Natural killer cell (primary cell): ENCODE measurements at regions not wholly inside any gene's neighbourhood (a gene's known extent, or its start where the extent isn't known, plus 50 kb on each side); places are given as distances from the start of the nearest gene placed in this dataset.

Experiments used
- ATAC-seq, 3 donors: fragments of 150-1000 bp in 2 of 3; fragments of 200-7000 bp in 1 of 3; cut with Tn5 transposase; 1 replicate in 1 of 3; 2 replicates in 2 of 3; pipeline ENCODE4 v1.10.0; 2021; ENCODE audit warnings: mild to moderate bottlenecking in 2 of 3, moderate library complexity in 2 of 3
- DNase-seq, 2 donors: peaks; one replicate each; pipeline versions ENCODE4 v3.0.0 to v3.0.0-alpha.2; 2013 to 2021; ENCODE audit warnings: mixed read lengths in 1 of 2
- H3K27ac ChIP-seq: one replicate; pipeline ENCODE4 v1.5.1; 2013; ENCODE audit warnings: mild to moderate bottlenecking, low read length
- H3K27me3 ChIP-seq: one replicate; pipeline ENCODE4 v1.6.1; 2013; ENCODE audit warnings: low read length; ENCODE audit not compliant: control insufficient read depth, insufficient read depth
- H3K36me3 ChIP-seq: one replicate; pipeline ENCODE4 v1.6.1; 2013; ENCODE audit warnings: low read length; ENCODE audit not compliant: control insufficient read depth, insufficient read depth
- H3K4me1 ChIP-seq: one replicate; pipeline ENCODE4 v1.6.1; 2013; ENCODE audit warnings: low read length; ENCODE audit not compliant: control insufficient read depth, insufficient read depth
- H3K4me3 ChIP-seq: one replicate; pipeline ENCODE4 v1.5.1; 2013; ENCODE audit warnings: low read length
- H3K9me3 ChIP-seq: one replicate; pipeline ENCODE4 v1.6.1; 2013; ENCODE audit warnings: low read length; ENCODE audit not compliant: control insufficient read depth, insufficient read depth
- H3K27ac Mint-ChIP-seq, 2 donors: one replicate each; pipeline ENCODE4 v1.8.0; 2022; ENCODE audit warnings: mild to moderate bottlenecking in 2 of 2, mixed read lengths in 2 of 2, moderate library complexity in 1 of 2
- H3K27me3 Mint-ChIP-seq, 2 donors: one replicate each; pipeline ENCODE4 v1.8.0; 2022; ENCODE audit warnings: low read depth in 2 of 2, mixed read lengths in 2 of 2
- H3K36me3 Mint-ChIP-seq: one replicate; pipeline ENCODE4 v1.8.0; 2022; ENCODE audit warnings: mixed read lengths
- H3K4me1 Mint-ChIP-seq, 2 donors: one replicate each; pipeline ENCODE4 v1.8.0; 2022; ENCODE audit warnings: mixed read lengths in 2 of 2
- H3K4me3 Mint-ChIP-seq: one replicate; pipeline ENCODE4 v1.8.0; 2022; ENCODE audit warnings: mild to moderate bottlenecking, moderate library complexity, mixed read lengths
- H3K9me3 Mint-ChIP-seq, 2 donors: one replicate each; pipeline ENCODE4 v1.8.0; 2022; ENCODE audit warnings: mixed read lengths in 2 of 2
- WGBS: methylation state at CpG from one replicate; pipeline ENCODE4 v1.1.7; 2013; ENCODE audit warnings: missing lambda C conversion rate; ENCODE audit not compliant: insufficient coverage; 5-methylcytosine and 5-hydroxymethylcytosine counted together
- intact Hi-C: fragments of 100-400 bp; cut with micrococcal nuclease; formaldehyde crosslinking; loops from one replicate; pipeline ENCODE4 v1.14.2; 2022
- TF ChIP-seq, protein P1 (sequence below): fragments of 200-600 bp; IDR thresholded peaks from one replicate; pipeline ENCODE4 v1.8.0; 2022; ENCODE audit warnings: antibody characterized with exemption

DNA sequence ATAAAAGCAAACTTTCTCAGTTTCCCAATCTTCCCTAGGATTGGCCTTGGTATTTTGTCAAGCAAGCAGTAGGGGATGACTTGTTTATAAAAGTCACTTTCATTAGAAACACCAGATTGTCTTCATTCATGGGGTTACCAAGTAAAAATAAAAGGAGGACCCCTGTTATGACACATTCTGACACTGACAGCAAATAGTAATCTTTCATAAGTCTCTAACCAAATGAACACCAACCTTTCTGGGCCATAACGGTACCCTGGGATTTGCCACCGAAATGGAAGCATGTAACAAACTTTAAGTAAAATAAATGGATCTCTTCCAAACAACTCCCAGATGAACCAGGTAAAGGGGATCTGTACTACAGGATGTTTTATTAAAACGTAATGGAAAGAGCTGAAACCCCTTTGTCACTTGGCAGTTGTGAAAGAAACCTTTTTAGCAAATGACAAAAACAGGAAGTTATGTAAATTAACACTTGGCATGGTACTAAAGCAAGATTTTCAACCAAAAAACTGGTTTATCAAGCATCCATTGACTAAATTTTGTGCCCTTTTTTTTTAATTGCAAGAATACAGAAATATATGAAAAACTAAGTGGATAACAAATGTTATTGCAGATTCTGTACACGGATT, 335.6 kb downstream of the RBM26 start:
- no peak for DNase-seq
- Histone ChIP-seq H3K9me3 (no peaks in the 10 kb centered on the region), H3K4me1 (no peaks in the 10 kb centered on the region), H3K4me3 (no peak overlapping the region), H3K36me3 (no peaks in the 10 kb centered on the region), H3K27me3 (no peaks in the 10 kb centered on the region), H3K27ac (no peak overlapping the region)
- intact Hi-C loops, result no loop called here
- WGBS, result 60% methylated on average over 2 of the region's 4 CpGs
- no peaks in the 10 kb centered on the region for H3K4me1 Mint-ChIP-seq
- H3K27ac Mint-ChIP-seq, result no peak overlapping the region
- peaks cover 5% of the 10 kb centered on the region in 2 donors for H3K9me3 Mint-ChIP-seq
- H3K27me3 Mint-ChIP-seq, result no peaks in the 10 kb centered on the region
- TF ChIP-seq, protein P1, sequence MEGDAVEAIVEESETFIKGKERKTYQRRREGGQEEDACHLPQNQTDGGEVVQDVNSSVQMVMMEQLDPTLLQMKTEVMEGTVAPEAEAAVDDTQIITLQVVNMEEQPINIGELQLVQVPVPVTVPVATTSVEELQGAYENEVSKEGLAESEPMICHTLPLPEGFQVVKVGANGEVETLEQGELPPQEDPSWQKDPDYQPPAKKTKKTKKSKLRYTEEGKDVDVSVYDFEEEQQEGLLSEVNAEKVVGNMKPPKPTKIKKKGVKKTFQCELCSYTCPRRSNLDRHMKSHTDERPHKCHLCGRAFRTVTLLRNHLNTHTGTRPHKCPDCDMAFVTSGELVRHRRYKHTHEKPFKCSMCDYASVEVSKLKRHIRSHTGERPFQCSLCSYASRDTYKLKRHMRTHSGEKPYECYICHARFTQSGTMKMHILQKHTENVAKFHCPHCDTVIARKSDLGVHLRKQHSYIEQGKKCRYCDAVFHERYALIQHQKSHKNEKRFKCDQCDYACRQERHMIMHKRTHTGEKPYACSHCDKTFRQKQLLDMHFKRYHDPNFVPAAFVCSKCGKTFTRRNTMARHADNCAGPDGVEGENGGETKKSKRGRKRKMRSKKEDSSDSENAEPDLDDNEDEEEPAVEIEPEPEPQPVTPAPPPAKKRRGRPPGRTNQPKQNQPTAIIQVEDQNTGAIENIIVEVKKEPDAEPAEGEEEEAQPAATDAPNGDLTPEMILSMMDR, result no peak
- no peak for ATAC-seq
- no peak overlapping the region for H3K4me3 Mint-ChIP-seq
- H3K36me3 Mint-ChIP-seq, result no peaks in the 10 kb centered on the region

DNA sequence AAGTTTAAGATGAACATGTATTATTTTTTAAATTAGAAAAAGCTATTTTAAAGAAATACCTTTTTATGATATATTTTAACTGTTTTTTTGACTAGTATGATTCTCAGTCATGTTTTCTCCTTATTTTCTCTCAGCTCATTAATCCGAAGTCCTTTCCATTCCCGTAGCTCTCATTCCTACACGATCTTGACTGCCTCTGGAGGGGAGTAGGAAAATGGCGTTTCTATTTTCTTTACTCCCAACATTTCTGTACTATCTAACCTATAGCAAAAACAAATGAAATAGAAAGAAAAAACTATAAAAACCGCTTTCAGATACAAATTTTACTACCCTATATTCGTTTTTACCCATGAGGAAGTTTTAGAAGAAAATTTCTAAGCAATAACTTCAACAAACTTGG, 343.8 kb downstream of the RBM26 start:
- Histone ChIP-seq H3K36me3 (no peaks in the 10 kb centered on the region), H3K4me1 (no peaks in the 10 kb centered on the region), H3K27ac (no peak overlapping the region), H3K9me3 (no peaks in the 10 kb centered on the region), H3K27me3 (no peaks in the 10 kb centered on the region), H3K4me3 (no peak overlapping the region)
- intact Hi-C loops, result no loop called here
- Mint-ChIP-seq H3K9me3 (no peaks in the 10 kb centered on the region), H3K36me3 (no peaks in the 10 kb centered on the region), H3K27ac (no peak overlapping the region), H3K4me1 (no peaks in the 10 kb centered on the region), H3K27me3 (no peaks in the 10 kb centered on the region), H3K4me3 (no peak overlapping the region)
- no CpG with 5 or more reads among the region's 6 CpGs for WGBS
- no peak for ATAC-seq
- TF ChIP-seq, protein P1, result no peak
- no peak for DNase-seq

DNA sequence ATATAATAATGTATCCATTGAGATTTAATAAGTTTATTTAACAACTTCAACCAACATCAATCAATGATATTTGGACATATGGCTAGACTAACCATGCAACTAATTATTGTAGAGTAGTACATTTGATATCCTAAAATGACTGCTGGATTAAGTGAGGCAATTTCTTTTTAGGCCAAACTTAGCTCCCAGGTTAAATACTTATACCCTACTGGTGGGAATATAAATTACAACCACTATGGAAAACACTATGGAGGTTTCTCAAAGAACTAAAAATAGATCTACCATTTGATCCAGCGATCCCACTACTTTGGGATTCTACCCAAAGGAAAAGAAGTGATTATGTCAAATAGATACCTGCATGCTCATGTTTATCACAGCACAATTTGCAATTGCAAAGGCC, 345.8 kb downstream of the RBM26 start:
- Histone ChIP-seq H3K4me1 (no peaks in the 10 kb centered on the region), H3K27ac (no peak overlapping the region), H3K4me3 (no peak overlapping the region), H3K36me3 (no peaks in the 10 kb centered on the region), H3K27me3 (no peaks in the 10 kb centered on the region), H3K9me3 (no peaks in the 10 kb centered on the region)
- intact Hi-C loops, result no loop called here
- H3K9me3 Mint-ChIP-seq, result no peaks in the 10 kb centered on the region
- no peak overlapping the region for H3K27ac Mint-ChIP-seq
- no peaks in the 10 kb centered on the region for H3K27me3 Mint-ChIP-seq
- no peak for DNase-seq
- ATAC-seq, result no peak
- 80% methylated on average over 1 of the region's 1 CpG for WGBS
- H3K4me3 Mint-ChIP-seq, result no peak overlapping the region
- TF ChIP-seq, protein P1, result no peak
- no peaks in the 10 kb centered on the region for H3K36me3 Mint-ChIP-seq
- no peaks in the 10 kb centered on the region for H3K4me1 Mint-ChIP-seq

DNA sequence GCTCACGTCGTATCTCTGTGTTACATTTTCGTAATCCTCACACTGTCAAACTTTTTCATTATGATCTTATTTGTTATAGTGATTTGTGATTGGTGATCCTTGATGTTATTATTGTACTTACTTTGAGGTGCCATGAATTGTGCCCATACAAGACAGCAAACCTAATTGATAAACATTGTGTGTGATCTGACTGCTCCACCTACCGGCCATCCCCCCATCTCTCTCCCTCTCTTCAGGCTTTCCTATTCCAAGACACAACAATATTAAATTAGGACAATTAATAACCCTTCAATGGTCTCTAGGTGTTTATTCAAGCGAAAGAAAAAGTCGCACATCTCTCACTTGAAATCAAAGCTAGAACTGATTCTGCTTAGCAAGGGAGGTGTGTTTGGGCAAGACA, 349.3 kb downstream of the RBM26 start:
- DNase-seq, result no peak
- TF ChIP-seq, protein P1, result no peak
- Histone ChIP-seq H3K4me1 (no peaks in the 10 kb centered on the region), H3K27ac (no peak overlapping the region), H3K9me3 (no peaks in the 10 kb centered on the region), H3K4me3 (no peak overlapping the region), H3K27me3 (no peaks in the 10 kb centered on the region), H3K36me3 (no peaks in the 10 kb centered on the region)
- Mint-ChIP-seq H3K4me3 (no peak overlapping the region), H3K27ac (no peak overlapping the region), H3K9me3 (peaks cover 0 to 6% of the 10 kb centered on the region in 2 donors), H3K4me1 (no peaks in the 10 kb centered on the region), H3K27me3 (no peaks in the 10 kb centered on the region), H3K36me3 (no peaks in the 10 kb centered on the region)
- intact Hi-C loops, result no loop called here
- ATAC-seq, result no peak
- WGBS, result 96% methylated on average over 6 of the region's 6 CpGs
